ENCODE measurements at regions not wholly inside any gene's neighbourhood (a gene's known extent, or its start where the extent isn't known, plus 50 kb on each side); places are given as distances from the start of the nearest gene placed in this dataset.

DNA sequence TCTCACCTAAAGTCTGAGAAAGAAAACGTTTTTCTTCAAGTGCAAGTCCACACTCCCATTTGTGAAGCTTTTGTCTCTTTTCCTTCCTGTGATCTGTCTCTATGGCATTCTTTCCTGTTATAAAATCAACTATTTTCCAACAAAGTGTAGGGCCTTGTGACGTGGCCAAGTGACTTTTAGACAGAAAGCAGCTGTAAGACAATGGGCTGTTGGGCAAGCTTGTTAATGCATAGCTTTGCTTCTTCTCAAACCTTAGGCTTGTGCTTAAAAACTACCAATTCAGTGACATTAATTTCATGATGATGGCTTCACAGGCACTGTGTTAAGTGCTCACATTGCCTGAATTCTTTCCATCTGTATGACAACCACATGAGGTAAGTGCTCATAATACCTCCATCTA lies 83.5 kb downstream of the VCY1B start:
- intact Hi-C loops (cut with DNase I): no loop called here
- no peaks in the 10 kb centered on the region for H3K36me3 ChIP-seq
- H3K27ac ChIP-seq: no peak overlapping the region
- H3K4me3 ChIP-seq: no peak overlapping the region
- 56% methylated on average over 2 of the region's 2 CpGs; no CpG with 5 or more reads in 1 of the 2 donors for WGBS, 2 donors
- no peak for FAIRE-seq
- no peaks in the 10 kb centered on the region for H3K27me3 ChIP-seq
- TF ChIP-seq, protein P1, sequence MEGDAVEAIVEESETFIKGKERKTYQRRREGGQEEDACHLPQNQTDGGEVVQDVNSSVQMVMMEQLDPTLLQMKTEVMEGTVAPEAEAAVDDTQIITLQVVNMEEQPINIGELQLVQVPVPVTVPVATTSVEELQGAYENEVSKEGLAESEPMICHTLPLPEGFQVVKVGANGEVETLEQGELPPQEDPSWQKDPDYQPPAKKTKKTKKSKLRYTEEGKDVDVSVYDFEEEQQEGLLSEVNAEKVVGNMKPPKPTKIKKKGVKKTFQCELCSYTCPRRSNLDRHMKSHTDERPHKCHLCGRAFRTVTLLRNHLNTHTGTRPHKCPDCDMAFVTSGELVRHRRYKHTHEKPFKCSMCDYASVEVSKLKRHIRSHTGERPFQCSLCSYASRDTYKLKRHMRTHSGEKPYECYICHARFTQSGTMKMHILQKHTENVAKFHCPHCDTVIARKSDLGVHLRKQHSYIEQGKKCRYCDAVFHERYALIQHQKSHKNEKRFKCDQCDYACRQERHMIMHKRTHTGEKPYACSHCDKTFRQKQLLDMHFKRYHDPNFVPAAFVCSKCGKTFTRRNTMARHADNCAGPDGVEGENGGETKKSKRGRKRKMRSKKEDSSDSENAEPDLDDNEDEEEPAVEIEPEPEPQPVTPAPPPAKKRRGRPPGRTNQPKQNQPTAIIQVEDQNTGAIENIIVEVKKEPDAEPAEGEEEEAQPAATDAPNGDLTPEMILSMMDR (IDR thresholded peaks at IDR 0.05): no peak
- no peaks in the 10 kb centered on the region for H3K4me1 ChIP-seq
- no peaks in the 10 kb centered on the region for H3K9me3 ChIP-seq
- no peak for DNase-seq
- no peak for ATAC-seq

DNA sequence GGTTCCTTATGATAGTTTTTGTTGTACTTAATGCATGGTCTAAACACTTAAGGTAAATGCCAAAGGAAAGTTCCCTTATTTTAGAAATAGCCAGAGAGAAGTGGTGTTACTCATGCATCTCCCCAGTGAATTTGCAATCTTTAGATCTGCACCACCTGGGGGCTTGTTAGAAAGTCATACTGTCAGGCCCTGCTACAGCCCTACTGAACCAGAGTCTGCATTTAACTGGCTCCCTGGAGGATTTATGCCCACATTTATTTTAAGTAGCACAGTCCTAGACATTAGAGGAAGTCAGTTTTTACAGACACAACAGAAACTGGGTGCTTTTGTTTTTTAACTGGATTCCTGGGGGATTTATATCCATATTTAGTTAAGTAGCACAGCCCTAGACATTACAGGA lies 89.6 kb downstream of the VCY1B start:
- H3K9me3 ChIP-seq: no peaks in the 10 kb centered on the region
- H3K27ac ChIP-seq: no peak overlapping the region
- no peak for FAIRE-seq
- H3K27me3 ChIP-seq: no peaks in the 10 kb centered on the region
- no peak for DNase-seq
- H3K4me3 ChIP-seq: no peak overlapping the region
- no peaks in the 10 kb centered on the region for H3K36me3 ChIP-seq
- TF ChIP-seq, protein P1 (IDR thresholded peaks at IDR 0.05): no peak
- ATAC-seq: no peak
- H3K4me1 ChIP-seq: no peaks in the 10 kb centered on the region
- intact Hi-C loops (cut with DNase I): no loop called here

DNA sequence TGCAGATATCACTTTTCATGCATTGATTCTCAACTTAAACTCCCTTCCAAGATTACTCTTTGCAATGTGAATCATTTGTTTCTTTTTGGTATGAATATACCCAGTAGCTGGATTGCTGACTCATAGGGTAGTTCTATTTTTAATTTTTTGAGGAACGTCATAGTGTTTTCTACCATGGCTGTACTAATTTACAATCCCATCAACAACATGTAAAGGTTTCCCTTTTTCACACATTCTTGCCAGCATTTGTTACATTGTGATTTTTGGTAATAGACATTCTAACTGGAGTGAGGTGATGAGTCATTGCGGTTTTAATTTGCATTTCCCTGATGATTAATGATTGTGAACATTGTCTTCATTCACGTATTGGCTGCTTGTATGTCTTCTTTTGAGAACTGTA lies 126.7 kb downstream of the VCY1B start:
- Histone ChIP-seq H3K27me3 (no peaks in the 10 kb centered on the region), H3K27ac (no peak overlapping the region), H3K4me1 (no peaks in the 10 kb centered on the region), H3K9me3 (no peaks in the 10 kb centered on the region), H3K36me3 (no peaks in the 10 kb centered on the region), H3K4me3 (no peak overlapping the region)
- DNase-seq (no peak), ATAC-seq (no peak), FAIRE-seq (no peak)
- WGBS, 2 donors: 64% methylated on average over 3 of the region's 3 CpGs; no CpG with 5 or more reads in 1 of the 2 donors
- intact Hi-C loops (cut with DNase I): no loop called here
- TF ChIP-seq, protein P1 (IDR thresholded peaks at IDR 0.05): no peak

DNA sequence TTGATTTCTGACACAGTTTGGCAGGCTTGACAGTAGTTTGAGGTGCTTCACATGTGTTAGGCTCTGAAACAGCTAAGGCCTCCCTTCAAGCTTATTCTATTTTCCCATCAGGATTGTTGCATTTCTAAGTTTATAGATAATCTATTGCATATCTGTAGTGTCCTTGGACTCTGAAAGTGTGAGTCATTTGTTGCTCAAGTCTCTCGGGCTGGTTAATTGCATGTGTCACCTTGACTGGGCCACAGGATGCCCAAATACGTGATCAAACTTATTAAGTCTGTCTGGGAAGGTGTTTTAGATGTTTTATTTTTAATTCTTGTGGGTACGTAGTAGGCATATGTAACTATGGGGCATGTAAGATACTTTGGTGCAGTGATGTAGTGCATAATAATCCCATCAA lies 166.0 kb downstream of the VCY1B start:
- Histone ChIP-seq H3K4me1 (no peaks in the 10 kb centered on the region), H3K27ac (no peak overlapping the region), H3K4me3 (no peak overlapping the region), H3K9me3 (no peaks in the 10 kb centered on the region), H3K27me3 (no peaks in the 10 kb centered on the region), H3K36me3 (no peaks in the 10 kb centered on the region)
- TF ChIP-seq, protein P1 (IDR thresholded peaks at IDR 0.05): no peak
- WGBS, 2 donors: 27% methylated on average over 3 of the region's 3 CpGs; no CpG with 5 or more reads in 1 of the 2 donors
- DNase-seq: no peak
- FAIRE-seq: no peak
- intact Hi-C loops (cut with DNase I): no loop called here
- ATAC-seq: no peak

DNA sequence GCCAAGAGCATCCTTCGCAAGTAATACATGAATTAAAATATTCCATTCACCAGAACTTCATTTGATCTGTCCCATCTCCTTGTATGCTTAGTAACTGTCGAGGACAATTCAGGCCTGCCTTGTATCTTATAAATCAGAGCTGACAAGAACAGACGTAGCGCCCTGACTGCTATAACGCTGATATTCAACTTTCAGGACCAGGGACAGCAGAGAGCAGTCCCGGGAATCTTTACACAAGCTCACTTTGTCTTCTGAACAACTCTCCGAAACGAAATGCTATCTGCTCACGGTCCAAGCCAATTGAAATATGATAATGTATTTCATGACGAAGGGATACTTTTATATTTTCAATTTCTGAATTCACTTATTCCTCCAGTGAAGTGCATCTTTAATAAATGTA lies 175.7 kb downstream of the VCY1B start:
- DNase-seq (no peak), ATAC-seq (no peak)
- no peaks in the 10 kb centered on the region for H3K36me3 ChIP-seq

More for the DNA sequence above, 175.7 kb downstream of the VCY1B start:
- 5% methylated on average over 10 of the region's 10 CpGs; no CpG with 5 or more reads in 1 of the 2 donors for WGBS, 2 donors
- Histone ChIP-seq H3K4me3 (no peak overlapping the region), H3K4me1 (no peaks in the 10 kb centered on the region), H3K27me3 (no peaks in the 10 kb centered on the region), H3K9me3 (no peaks in the 10 kb centered on the region), H3K27ac (no peak overlapping the region)
- intact Hi-C loops (cut with DNase I): no loop called here
- TF ChIP-seq, protein P1 (IDR thresholded peaks at IDR 0.05): no peak
- FAIRE-seq: no peak

Data from pancreas (tissue), 10 donors.